ENCODE measurements at regions not wholly inside any gene's neighbourhood (a gene's known extent, or its start where the extent isn't known, plus 50 kb on each side); places are given as distances from the start of the nearest gene placed in this dataset.
"Not testable (repeated sequence)": the region's sequence is repeated elsewhere in the genome, so short reads cannot be mapped to it uniquely, and the experiment has no call there.

- no peak overlapping the region for H3K27ac ChIP-seq
- no peaks in the 10 kb centered on the region for H3K9me3 ChIP-seq
- no peaks in the 10 kb centered on the region for H3K36me3 ChIP-seq
- no peak overlapping the region for H3K4me3 ChIP-seq
- TF ChIP-seq, protein P1, sequence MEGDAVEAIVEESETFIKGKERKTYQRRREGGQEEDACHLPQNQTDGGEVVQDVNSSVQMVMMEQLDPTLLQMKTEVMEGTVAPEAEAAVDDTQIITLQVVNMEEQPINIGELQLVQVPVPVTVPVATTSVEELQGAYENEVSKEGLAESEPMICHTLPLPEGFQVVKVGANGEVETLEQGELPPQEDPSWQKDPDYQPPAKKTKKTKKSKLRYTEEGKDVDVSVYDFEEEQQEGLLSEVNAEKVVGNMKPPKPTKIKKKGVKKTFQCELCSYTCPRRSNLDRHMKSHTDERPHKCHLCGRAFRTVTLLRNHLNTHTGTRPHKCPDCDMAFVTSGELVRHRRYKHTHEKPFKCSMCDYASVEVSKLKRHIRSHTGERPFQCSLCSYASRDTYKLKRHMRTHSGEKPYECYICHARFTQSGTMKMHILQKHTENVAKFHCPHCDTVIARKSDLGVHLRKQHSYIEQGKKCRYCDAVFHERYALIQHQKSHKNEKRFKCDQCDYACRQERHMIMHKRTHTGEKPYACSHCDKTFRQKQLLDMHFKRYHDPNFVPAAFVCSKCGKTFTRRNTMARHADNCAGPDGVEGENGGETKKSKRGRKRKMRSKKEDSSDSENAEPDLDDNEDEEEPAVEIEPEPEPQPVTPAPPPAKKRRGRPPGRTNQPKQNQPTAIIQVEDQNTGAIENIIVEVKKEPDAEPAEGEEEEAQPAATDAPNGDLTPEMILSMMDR (IDR thresholded peaks at IDR 0.05): no peak
- no peaks in the 10 kb centered on the region for H3K27me3 ChIP-seq
- no peaks in the 10 kb centered on the region for H3K4me1 ChIP-seq
- intact Hi-C loops (cut with DNase I): no loop called here
- no peak for DNase-seq (ENCODE audit: low spot score in 2 of 2)
These were observed 67.9 kb upstream of the ADAMTS5 start for GRCh38 chr21:27034796-27035195.

GRCh38 chr21:27033471-27033870 is 66.6 kb upstream of the ADAMTS5 start:
- intact Hi-C loops (cut with DNase I): no loop called here
- no peaks in the 10 kb centered on the region for H3K36me3 ChIP-seq
- H3K4me3 ChIP-seq: no peak overlapping the region
- no peak overlapping the region for H3K27ac ChIP-seq
- H3K27me3 ChIP-seq: no peaks in the 10 kb centered on the region
- no peak for DNase-seq (ENCODE audit: low spot score in 2 of 2)
- no peaks in the 10 kb centered on the region for H3K9me3 ChIP-seq
- TF ChIP-seq, protein P1 (IDR thresholded peaks at IDR 0.05): no peak
- no peaks in the 10 kb centered on the region for H3K4me1 ChIP-seq

DNA sequence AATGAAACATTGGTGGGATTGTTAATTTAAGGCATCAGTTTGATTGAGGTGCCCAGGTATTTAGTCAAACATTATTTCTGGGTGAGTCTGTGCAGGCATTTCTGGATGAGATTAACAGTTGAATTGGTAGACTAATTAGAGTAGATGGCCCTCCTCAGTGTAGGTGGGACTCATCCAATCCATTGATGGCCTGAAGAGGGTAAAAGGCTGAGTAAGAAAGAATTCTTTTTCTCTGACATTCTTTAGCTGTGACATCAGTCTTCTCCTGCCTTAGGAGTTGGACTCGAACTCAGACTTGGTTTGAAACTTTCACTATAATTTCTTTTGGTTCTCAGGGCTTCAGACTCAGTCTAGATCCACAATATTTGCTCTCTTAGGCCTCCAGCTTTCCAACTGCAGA is 59.6 kb upstream of the ADAMTS5 start:
- Histone ChIP-seq H3K27me3 (no peaks in the 10 kb centered on the region), H3K9me3 (no peaks in the 10 kb centered on the region), H3K27ac (no peak overlapping the region), H3K36me3 (no peaks in the 10 kb centered on the region), H3K4me3 (no peak overlapping the region), H3K4me1 (no peaks in the 10 kb centered on the region)
- TF ChIP-seq, protein P1 (IDR thresholded peaks at IDR 0.05): no peak
- DNase-seq (ENCODE audit: low spot score in 2 of 2): no peak
- intact Hi-C loops (cut with DNase I): no loop called here

DNA sequence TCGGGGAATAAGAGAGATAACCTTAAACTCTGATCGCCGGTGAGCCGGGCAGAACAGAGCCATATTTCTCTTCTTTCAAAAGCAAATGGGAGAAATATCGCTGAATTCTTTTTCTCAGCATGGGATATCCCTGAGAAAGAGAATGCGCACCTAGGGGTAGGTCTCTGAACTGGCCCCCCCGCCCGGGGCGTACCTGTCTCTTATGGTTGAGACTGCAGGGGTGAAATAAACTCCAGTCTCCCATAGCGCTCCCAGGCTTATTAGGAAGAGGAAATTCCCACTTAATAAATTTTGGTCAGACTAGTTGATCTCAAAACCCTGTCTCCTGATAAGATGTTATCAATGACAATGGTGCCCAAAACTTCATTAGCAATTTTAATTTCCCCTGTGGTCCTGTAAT is 58.8 kb upstream of the ADAMTS5 start:
- DNase-seq (ENCODE audit: low spot score in 2 of 2); H3K9me3 ChIP-seq; H3K4me1 ChIP-seq; H3K27ac ChIP-seq; H3K4me3 ChIP-seq; intact Hi-C loops (cut with DNase I); H3K36me3 ChIP-seq; H3K27me3 ChIP-seq: not testable (repeated sequence)

GRCh38 chr21:27024971-27025370 is 58.1 kb upstream of the ADAMTS5 start:
- no peak for DNase-seq (ENCODE audit: low spot score in 2 of 2)
- Histone ChIP-seq H3K4me3 (no peak overlapping the region), H3K9me3 (no peaks in the 10 kb centered on the region), H3K4me1 (no peaks in the 10 kb centered on the region), H3K36me3 (no peaks in the 10 kb centered on the region), H3K27ac (no peak overlapping the region), H3K27me3 (no peaks in the 10 kb centered on the region)
- intact Hi-C loops (cut with DNase I): no loop called here
- TF ChIP-seq, protein P1 (IDR thresholded peaks at IDR 0.05): no peak

- Histone ChIP-seq H3K4me3 (no peak overlapping the region), H3K27ac (no peak overlapping the region), H3K27me3 (no peaks in the 10 kb centered on the region), H3K4me1 (no peaks in the 10 kb centered on the region), H3K9me3 (no peaks in the 10 kb centered on the region), H3K36me3 (no peaks in the 10 kb centered on the region)
- DNase-seq (ENCODE audit: low spot score in 2 of 2): no peak
- TF ChIP-seq, protein P1 (IDR thresholded peaks at IDR 0.05): no peak
- intact Hi-C loops (cut with DNase I): no loop called here
These were observed 57.4 kb upstream of the ADAMTS5 start for GRCh38 chr21:27024301-27024700.
